Endothelial cell of umbilical vein (primary cell): ENCODE measurements at regions not wholly inside any gene's neighbourhood (a gene's known extent, or its start where the extent isn't known, plus 50 kb on each side); places are given as distances from the start of the nearest gene placed in this dataset.

ENCODE experiments used
- BruUV-seq: library from RNA; stranded (reverse); fragments of 400-500 nt; replicated peaks from 2 replicates; lab custom pipeline; 2021; lab: Mats Ljungman, UMichigan
- CTCF ChIA-PET: fragments of 300-600, 350-600 bp; sonication (Branson Sonifier 250); formaldehyde crosslinking; loops from one replicate; lab custom pipeline; 2021; ENCODE audit warnings: antibody characterized with exemption, inconsistent platforms; lab: Charles Lee
- POLR2A ChIA-PET: fragments of 300-600, 350-600 bp; sonication (Branson Sonifier 250); formaldehyde crosslinking; loops from one replicate; lab custom pipeline; 2021; ENCODE audit warnings: antibody characterized with exemption, inconsistent platforms; lab: Charles Lee
- DNase-seq: peaks from one replicate; pipeline ENCODE4 v3.0.0-alpha.2; 2011; ENCODE audit warnings: low read depth, low spot score
- FAIRE-seq: peaks from 2 replicates; lab custom pipeline; 2011; peaks lifted over from hg19 to GRCh38; lab: Jason Lieb, UNC
- H2AFZ ChIP-seq: 2 replicates; pipeline ENCODE4 v1.6.0; 2012; ENCODE audit warnings: low read depth, low read length, control low read depth, inconsistent platforms
- H3K27ac ChIP-seq: 2 replicates; pipeline ENCODE4 v1.5.1; 2011; ENCODE audit warnings: low read depth, mild to moderate bottlenecking, control low read depth, low read length, moderate library complexity; ENCODE audit not compliant: insufficient read depth
- H3K27me3 ChIP-seq, 2 experiments: 2 replicates each; pipeline versions ENCODE4 v1.6.0 to v1.6.1; 2011; ENCODE audit warnings: low read length in 2 of 2, mixed read lengths in 1 of 2; ENCODE audit not compliant: control insufficient read depth in 2 of 2, insufficient read depth in 2 of 2
- H3K36me3 ChIP-seq, 2 experiments: 2 replicates in 1 of 2; 3 replicates in 1 of 2; pipeline ENCODE4 v1.5.1; 2011; ENCODE audit warnings: low read length in 2 of 2, mild to moderate bottlenecking in 1 of 2, moderate library complexity in 1 of 2; ENCODE audit not compliant: control insufficient read depth in 2 of 2, insufficient read depth in 2 of 2; ENCODE audit errors: extremely low read depth in 1 of 2
- H3K4me1 ChIP-seq: 3 replicates; pipeline ENCODE4 v1.5.1; 2011; ENCODE audit warnings: mild to moderate bottlenecking, low read length; ENCODE audit not compliant: control insufficient read depth, insufficient read depth; ENCODE audit errors: extremely low read depth
- H3K4me2 ChIP-seq: 2 replicates; pipeline ENCODE4 v1.6.1; 2011; ENCODE audit warnings: low read length, control low read depth, mixed read lengths; ENCODE audit not compliant: insufficient read depth
- H3K4me3 ChIP-seq, 3 experiments: fragments of 200-600 bp in 1 of 3; sonication (generic), shearing (Covaris generic) in 1 of 3; replicated peaks in 1 of 3; 2 replicates each; pipeline ENCODE4 v1.5.1; 2011 to 2016; ENCODE audit warnings: control low read depth in 3 of 3, low read length in 3 of 3, mild to moderate bottlenecking in 2 of 3, inconsistent platforms in 1 of 3, low read depth in 1 of 3, moderate library complexity in 1 of 3; ENCODE audit not compliant: insufficient read depth in 1 of 3
- H3K79me2 ChIP-seq: 2 replicates; pipeline ENCODE4 v1.6.0; 2012; ENCODE audit warnings: low read length, inconsistent platforms; ENCODE audit not compliant: control insufficient read depth, insufficient read depth
- H3K9ac ChIP-seq: replicated peaks from 2 replicates; pipeline ENCODE3; 2011; ENCODE audit warnings: low read length, control low read depth; ENCODE audit not compliant: insufficient read depth; ENCODE audit errors: extremely low read depth
- H3K9me1 ChIP-seq: replicated peaks from 3 replicates; pipeline ENCODE4 v1.6.0; 2011; ENCODE audit warnings: mild to moderate bottlenecking, low read length; ENCODE audit not compliant: control insufficient read depth, insufficient read depth; ENCODE audit errors: extremely low read depth
- H3K9me3 ChIP-seq: replicated peaks from 2 replicates; pipeline ENCODE4 v1.5.1; 2012; ENCODE audit warnings: low read length, inconsistent platforms; ENCODE audit not compliant: control insufficient read depth, insufficient read depth
- H4K20me1 ChIP-seq: replicated peaks from 2 replicates; pipeline ENCODE3; 2011; ENCODE audit warnings: mild to moderate bottlenecking, low read length; ENCODE audit not compliant: control insufficient read depth, insufficient read depth; ENCODE audit errors: extremely low read depth
- EZH2 ChIP-seq: IDR thresholded peaks from 2 replicates; pipeline ENCODE4 v1.6.1; 2012; ENCODE audit warnings: borderline replicate concordance, low read depth, mild to moderate bottlenecking, moderate library complexity, low read length, inconsistent platforms; ENCODE audit not compliant: severe bottlenecking
- FOS ChIP-seq: IDR thresholded peaks from 2 replicates; pipeline ENCODE4 v1.6.1; 2011; ENCODE audit warnings: mild to moderate bottlenecking, low read length, moderate library complexity, borderline replicate concordance; ENCODE audit not compliant: insufficient read depth
- JUN ChIP-seq: IDR thresholded peaks from 2 replicates; pipeline ENCODE4 v1.6.1; 2011; ENCODE audit warnings: borderline replicate concordance, low read depth; ENCODE audit not compliant: insufficient read length, insufficient read depth
- MYC ChIP-seq: IDR thresholded peaks from one replicate; pipeline ENCODE4 v1.6.1; 2011; ENCODE audit warnings: mild to moderate bottlenecking, low read depth, low read length
- POLR2A ChIP-seq: IDR thresholded peaks from 2 replicates; pipeline ENCODE4 v1.6.1; 2012; ENCODE audit warnings: low read depth, mild to moderate bottlenecking, control low read depth, low read length
- POLR2AphosphoS5 ChIP-seq: IDR thresholded peaks from 2 replicates; pipeline ENCODE4 v1.6.1; 2012; ENCODE audit warnings: low read depth, mild to moderate bottlenecking, control low read depth, low read length, moderate library complexity; ENCODE audit not compliant: insufficient read depth
- dilution Hi-C: fragments of 300-500 bp; cut with MboI; formaldehyde crosslinking; loops from one replicate; pipeline ENCODE4 v1.15.0; 2019; ENCODE audit warnings: low sequenced_read_pairs; ENCODE audit not compliant: extremely low pct_ligation_motif_present
- intact Hi-C: fragments of 100-400 bp; cut with micrococcal nuclease; formaldehyde crosslinking; loops from one replicate; pipeline ENCODE4 v1.10.0; 2022
- TF ChIP-seq, protein P1 (sequence below): IDR thresholded peaks from 2 replicates; pipeline ENCODE4 v1.6.1; 2011; ENCODE audit not compliant: insufficient read depth, insufficient read length
- TF ChIP-seq, protein P2 (sequence below), 2 donors: IDR thresholded peaks; 1 replicate in 1 of 2; 2 replicates in 1 of 2; pipeline ENCODE4 v1.5.1; 2011; ENCODE audit warnings: low read length in 2 of 2, mild to moderate bottlenecking in 2 of 2, moderate library complexity in 2 of 2, control low read depth in 1 of 2, inconsistent platforms in 1 of 2, low read depth in 1 of 2; ENCODE audit not compliant: insufficient read depth in 1 of 2; ENCODE audit errors: extremely low read depth in 1 of 2

DNA sequence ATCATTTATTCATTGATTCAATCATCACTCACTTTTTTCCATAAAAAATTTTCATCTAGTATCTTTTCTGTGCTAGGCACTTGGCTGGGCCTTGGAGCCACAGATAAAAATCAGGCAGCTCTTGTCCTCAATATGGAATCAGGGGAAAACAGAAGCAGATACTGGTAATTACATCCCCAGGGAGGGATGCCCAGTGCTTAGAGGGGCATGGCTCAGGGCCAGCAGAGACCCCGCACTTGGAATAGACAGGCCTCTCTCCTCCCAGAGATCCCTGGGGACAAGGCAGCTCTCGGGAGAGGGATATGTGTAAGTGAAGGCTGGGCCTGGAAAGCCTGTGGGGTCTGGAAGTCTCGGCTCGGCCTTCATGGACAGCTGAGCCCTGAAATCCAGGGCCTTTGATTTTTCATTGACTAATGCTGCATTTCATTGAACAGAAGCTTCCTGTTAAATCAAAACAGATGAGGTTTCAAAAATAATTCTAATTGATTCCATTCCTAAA is 180.4 kb downstream of the FOXD2 start:
- no TSS peak for BruUV-seq
- H3K27me3 ChIP-seq: no peaks in the 10 kb centered on the region
- no peaks in the 10 kb centered on the region for H4K20me1 ChIP-seq
- H3K9me3 ChIP-seq: no peaks in the 10 kb centered on the region
- POLR2A ChIA-PET: no interaction called here
- H2AFZ ChIP-seq: no peak overlapping the region
- H3K79me2 ChIP-seq: no peaks in the 10 kb centered on the region
- H3K36me3 ChIP-seq: no peaks in the 10 kb centered on the region
- CTCF ChIA-PET: no interaction called here
- no peak overlapping the region for H3K27ac ChIP-seq
- DNase-seq (no peak), FAIRE-seq (no peak)
- intact Hi-C loops: no loop called here
- dilution Hi-C loops: no loop called here
- H3K4me3 ChIP-seq: no peak overlapping the region
- no peaks in the 10 kb centered on the region for H3K9me1 ChIP-seq
- no peak for TF ChIP-seq POLR2A
- TF ChIP-seq, protein P1, sequence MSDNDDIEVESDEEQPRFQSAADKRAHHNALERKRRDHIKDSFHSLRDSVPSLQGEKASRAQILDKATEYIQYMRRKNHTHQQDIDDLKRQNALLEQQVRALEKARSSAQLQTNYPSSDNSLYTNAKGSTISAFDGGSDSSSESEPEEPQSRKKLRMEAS: no peak
- no peak for TF ChIP-seq FOS
- TF ChIP-seq JUN: no peak
- no peak for TF ChIP-seq POLR2AphosphoS5
- TF ChIP-seq MYC: no peak
- TF ChIP-seq EZH2: no peak
- TF ChIP-seq, protein P2, sequence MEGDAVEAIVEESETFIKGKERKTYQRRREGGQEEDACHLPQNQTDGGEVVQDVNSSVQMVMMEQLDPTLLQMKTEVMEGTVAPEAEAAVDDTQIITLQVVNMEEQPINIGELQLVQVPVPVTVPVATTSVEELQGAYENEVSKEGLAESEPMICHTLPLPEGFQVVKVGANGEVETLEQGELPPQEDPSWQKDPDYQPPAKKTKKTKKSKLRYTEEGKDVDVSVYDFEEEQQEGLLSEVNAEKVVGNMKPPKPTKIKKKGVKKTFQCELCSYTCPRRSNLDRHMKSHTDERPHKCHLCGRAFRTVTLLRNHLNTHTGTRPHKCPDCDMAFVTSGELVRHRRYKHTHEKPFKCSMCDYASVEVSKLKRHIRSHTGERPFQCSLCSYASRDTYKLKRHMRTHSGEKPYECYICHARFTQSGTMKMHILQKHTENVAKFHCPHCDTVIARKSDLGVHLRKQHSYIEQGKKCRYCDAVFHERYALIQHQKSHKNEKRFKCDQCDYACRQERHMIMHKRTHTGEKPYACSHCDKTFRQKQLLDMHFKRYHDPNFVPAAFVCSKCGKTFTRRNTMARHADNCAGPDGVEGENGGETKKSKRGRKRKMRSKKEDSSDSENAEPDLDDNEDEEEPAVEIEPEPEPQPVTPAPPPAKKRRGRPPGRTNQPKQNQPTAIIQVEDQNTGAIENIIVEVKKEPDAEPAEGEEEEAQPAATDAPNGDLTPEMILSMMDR (IDR thresholded peaks at IDR 0.05; ENCODE audit: extremely low read depth in 1 of 2, insufficient read depth in 1 of 2, low read depth in 1 of 2, low read length in 2 of 2): no peak
- no peak overlapping the region for H3K9ac ChIP-seq
- H3K4me1 ChIP-seq: no peaks in the 10 kb centered on the region
- H3K4me2 ChIP-seq: no peak overlapping the region
